GM18909 (cell line): ENCODE measurements at regions not wholly inside any gene's neighbourhood (a gene's known extent, or its start where the extent isn't known, plus 50 kb on each side); places are given as distances from the start of the nearest gene placed in this dataset.
"Not testable (repeated sequence)": the region's sequence is repeated elsewhere in the genome, so short reads cannot be mapped to it uniquely, and the experiment has no call there.

Source experiments
- ATAC-seq: cut with Tn5 transposase; IDR thresholded peaks from one replicate; pipeline ENCODE4 v1.9.1; 2021; ENCODE audit warnings: mild to moderate bottlenecking; ENCODE audit not compliant: unreplicated experiment, poor library complexity

GRCh38 chr16:32115562-32115961 lies 137.5 kb upstream of the TP53TG3D start:
- ATAC-seq = not testable (repeated sequence)

- no peak for ATAC-seq
These were observed 137.0 kb upstream of the TP53TG3D start for GRCh38 chr16:32116080-32116479.

GRCh38 chr16:32116533-32116932 lies 136.6 kb upstream of the TP53TG3D start:
- ATAC-seq = not testable (repeated sequence)

GRCh38 chr16:32120372-32120771 lies 132.7 kb upstream of the TP53TG3D start:
- ATAC-seq = not testable (repeated sequence)

GRCh38 chr16:32120779-32121178 lies 132.3 kb upstream of the TP53TG3D start:
- ATAC-seq = not testable (repeated sequence)

- not testable (repeated sequence) for ATAC-seq
These were observed 131.7 kb upstream of the TP53TG3D start for GRCh38 chr16:32121273-32121900.

- not testable (repeated sequence) for ATAC-seq
These were observed 100.7 kb upstream of the TP53TG3D start for GRCh38 chr16:32152434-32152833.

GRCh38 chr16:32187918-32188669 lies 65.0 kb upstream of the TP53TG3D start:
- not testable (repeated sequence) for ATAC-seq

- ATAC-seq = not testable (repeated sequence)
These were observed 50.5 kb upstream of the TP53TG3D start for GRCh38 chr16:32202585-32202984.
